Right lobe of liver (tissue), 6 donors: ENCODE measurements at regions not wholly inside any gene's neighbourhood (a gene's known extent, or its start where the extent isn't known, plus 50 kb on each side); places are given as distances from the start of the nearest gene placed in this dataset.

ENCODE experiments used
- ATAC-seq, 4 donors: fragments of 200-7000 bp; cut with Tn5 transposase; one replicate each; pipeline ENCODE4 v1.9.1; 2020; ENCODE audit warnings: mild to moderate bottlenecking in 4 of 4, moderate library complexity in 4 of 4
- DNase-seq, 3 donors: peaks; one replicate each; pipeline ENCODE4 v3.0.0-alpha.2; 2020
- H3K27ac ChIP-seq, 3 donors: fragments of 200-600 bp; one replicate each; pipeline ENCODE4 v1.8.0; 2022
- H3K27me3 ChIP-seq, 2 donors: fragments of 200-600 bp; one replicate each; pipeline ENCODE4 v1.8.0; 2022
- H3K36me3 ChIP-seq, 4 donors: fragments of 200-600 bp; sonication (generic) in 1 of 4; one replicate each; pipeline versions ENCODE4 v1.5.1 to v1.8.0; 2017 to 2022; ENCODE audit warnings: control low read depth in 1 of 4
- H3K4me1 ChIP-seq, 4 donors: fragments of 200-600 bp; sonication (generic) in 1 of 4; one replicate each; pipeline versions ENCODE4 v1.5.1 to v1.8.0; 2017 to 2022; ENCODE audit warnings: control low read depth in 1 of 4
- H3K4me3 ChIP-seq, 3 donors: fragments of 200-600 bp; one replicate each; pipeline ENCODE4 v1.8.0; 2022
- H3K9me3 ChIP-seq, 4 donors: fragments of 200-600 bp; sonication (generic) in 1 of 4; one replicate each; pipeline versions ENCODE4 v1.5.1 to v1.8.0; 2017 to 2022; ENCODE audit warnings: control low read depth in 1 of 4
- POLR2A ChIP-seq: fragments of 450-650 bp; IDR thresholded peaks from one replicate; pipeline ENCODE4 v1.6.1; 2017; ENCODE audit warnings: antibody characterized with exemption, mild to moderate bottlenecking
- WGBS: methylation state at CpG from one replicate; pipeline ENCODE4 v1.1.6; 2018; ENCODE audit warnings: low coverage, low lambda C conversion rate; ENCODE audit not compliant: insufficient coverage; ENCODE audit errors: missing lambda C conversion rate; 5-methylcytosine and 5-hydroxymethylcytosine counted together
- intact Hi-C, 2 donors: fragments of 100-400 bp; cut with DNase I; formaldehyde crosslinking; loops; one replicate each; pipeline versions ENCODE4 v1.11.2 to v1.14.1; 2022
- TF ChIP-seq, protein P1 (sequence below), 4 donors: fragments of 200-600 bp in 3 of 4; fragments of 450-650 bp in 1 of 4; IDR thresholded peaks; one replicate each; pipeline versions ENCODE4 v1.5.1 to v1.8.0; 2016 to 2022; ENCODE audit warnings: antibody characterized with exemption in 4 of 4, mild to moderate bottlenecking in 2 of 4
- donor health status: DM: no; HTN: yes; CAD: no.
- donor health status: DM: no; HTN: no; CAD: no.
- donor health status: DM: no; HTN: no; CAD: no.
- donor health status: DM: no; HTN: yes; CAD: no.
- donor health status: DM: no; HTN: yes; CAD: no.

- Histone ChIP-seq H3K4me3 (no peak overlapping the region), H3K9me3 (no peaks in the 10 kb centered on the region), H3K27ac (no peak overlapping the region), H3K4me1 (no peaks in the 10 kb centered on the region), H3K27me3 (no peaks in the 10 kb centered on the region), H3K36me3 (no peaks in the 10 kb centered on the region)
- no peak for DNase-seq
- no peak for TF ChIP-seq POLR2A
- TF ChIP-seq, protein P1, sequence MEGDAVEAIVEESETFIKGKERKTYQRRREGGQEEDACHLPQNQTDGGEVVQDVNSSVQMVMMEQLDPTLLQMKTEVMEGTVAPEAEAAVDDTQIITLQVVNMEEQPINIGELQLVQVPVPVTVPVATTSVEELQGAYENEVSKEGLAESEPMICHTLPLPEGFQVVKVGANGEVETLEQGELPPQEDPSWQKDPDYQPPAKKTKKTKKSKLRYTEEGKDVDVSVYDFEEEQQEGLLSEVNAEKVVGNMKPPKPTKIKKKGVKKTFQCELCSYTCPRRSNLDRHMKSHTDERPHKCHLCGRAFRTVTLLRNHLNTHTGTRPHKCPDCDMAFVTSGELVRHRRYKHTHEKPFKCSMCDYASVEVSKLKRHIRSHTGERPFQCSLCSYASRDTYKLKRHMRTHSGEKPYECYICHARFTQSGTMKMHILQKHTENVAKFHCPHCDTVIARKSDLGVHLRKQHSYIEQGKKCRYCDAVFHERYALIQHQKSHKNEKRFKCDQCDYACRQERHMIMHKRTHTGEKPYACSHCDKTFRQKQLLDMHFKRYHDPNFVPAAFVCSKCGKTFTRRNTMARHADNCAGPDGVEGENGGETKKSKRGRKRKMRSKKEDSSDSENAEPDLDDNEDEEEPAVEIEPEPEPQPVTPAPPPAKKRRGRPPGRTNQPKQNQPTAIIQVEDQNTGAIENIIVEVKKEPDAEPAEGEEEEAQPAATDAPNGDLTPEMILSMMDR (IDR thresholded peaks at IDR 0.05), result no peak
- 0% methylated on average over 1 of the region's 2 CpGs for WGBS
- intact Hi-C loops, result no loop called here
- ATAC-seq, result no peak
Measured at GRCh38 chr5:163357636-163358035, 79.8 kb upstream of the CCNG1 start.

DNA sequence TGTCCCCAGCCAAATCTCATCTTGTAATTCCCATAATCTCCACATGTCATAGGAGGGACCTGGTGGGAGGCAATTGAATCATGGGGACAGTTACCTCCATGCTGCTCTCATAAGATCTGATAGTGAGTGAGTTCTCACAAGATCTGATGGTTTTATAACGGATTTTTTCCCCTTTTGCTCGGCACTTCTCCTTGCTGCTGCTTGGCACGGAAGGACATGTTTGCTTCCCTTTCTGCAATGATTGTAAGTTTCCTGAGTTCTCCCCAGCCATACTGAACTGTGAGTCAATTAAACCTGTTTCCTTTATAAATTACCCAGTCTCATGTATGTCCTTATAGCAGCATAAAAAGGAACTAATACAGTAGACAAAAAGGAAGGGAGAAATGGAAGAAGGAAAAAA is 76.7 kb upstream of the CCNG1 start:
- no peaks in the 10 kb centered on the region for H3K27me3 ChIP-seq
- no peaks in the 10 kb centered on the region for H3K4me1 ChIP-seq
- DNase-seq, result no peak
- H3K4me3 ChIP-seq, result no peak overlapping the region
- no peak for ATAC-seq
- TF ChIP-seq POLR2A, result no peak
- TF ChIP-seq, protein P1 (IDR thresholded peaks at IDR 0.05), result no peak
- intact Hi-C loops, result no loop called here
- no peaks in the 10 kb centered on the region for H3K36me3 ChIP-seq
- WGBS, result 25% methylated on average over 3 of the region's 3 CpGs
- H3K27ac ChIP-seq, result no peak overlapping the region
- H3K9me3 ChIP-seq, result no peaks in the 10 kb centered on the region

DNA sequence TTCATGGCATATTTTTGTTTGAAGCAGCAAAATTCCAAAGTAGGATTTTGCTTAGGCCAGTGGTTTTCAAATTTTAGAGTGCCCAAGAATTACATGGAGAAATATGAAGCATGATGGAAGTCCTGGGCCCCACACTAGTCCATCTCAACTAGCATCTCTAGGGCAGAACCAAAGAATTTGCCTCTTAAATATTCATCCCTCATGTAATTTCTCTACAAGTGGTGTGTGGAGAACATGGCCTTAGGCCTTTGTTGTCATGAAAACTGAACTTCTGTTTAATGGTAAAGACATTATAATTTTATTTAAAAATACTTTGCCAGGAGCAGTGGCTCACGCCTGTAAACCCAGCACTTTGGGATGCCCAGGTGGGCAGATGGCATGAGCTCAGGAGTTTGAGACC is 75.9 kb upstream of the CCNG1 start:
- Histone ChIP-seq H3K36me3 (no peaks in the 10 kb centered on the region), H3K9me3 (no peaks in the 10 kb centered on the region), H3K4me1 (no peaks in the 10 kb centered on the region), H3K4me3 (no peak overlapping the region), H3K27ac (no peak overlapping the region), H3K27me3 (no peaks in the 10 kb centered on the region)
- intact Hi-C loops, result no loop called here
- TF ChIP-seq POLR2A, result no peak
- TF ChIP-seq, protein P1 (IDR thresholded peaks at IDR 0.05), result no peak
- ATAC-seq (no peak), DNase-seq (no peak)
- 88% methylated on average over 1 of the region's 1 CpG for WGBS

- 35% methylated on average over 2 of the region's 2 CpGs for WGBS
- DNase-seq (no peak), ATAC-seq (peak in 2 of 4 donors; percentile 49 to 51)
- no peak overlapping the region for H3K4me3 ChIP-seq
- no peaks in the 10 kb centered on the region for H3K9me3 ChIP-seq
- no peaks in the 10 kb centered on the region for H3K4me1 ChIP-seq
- no peak for TF ChIP-seq POLR2A
- TF ChIP-seq, protein P1 (IDR thresholded peaks at IDR 0.05), result no peak
- H3K36me3 ChIP-seq, result no peaks in the 10 kb centered on the region
- no peaks in the 10 kb centered on the region for H3K27me3 ChIP-seq
- intact Hi-C loops, result no loop called here
- no peak overlapping the region for H3K27ac ChIP-seq
Measured at GRCh38 chr5:163362840-163363371, 74.5 kb upstream of the CCNG1 start.

DNA sequence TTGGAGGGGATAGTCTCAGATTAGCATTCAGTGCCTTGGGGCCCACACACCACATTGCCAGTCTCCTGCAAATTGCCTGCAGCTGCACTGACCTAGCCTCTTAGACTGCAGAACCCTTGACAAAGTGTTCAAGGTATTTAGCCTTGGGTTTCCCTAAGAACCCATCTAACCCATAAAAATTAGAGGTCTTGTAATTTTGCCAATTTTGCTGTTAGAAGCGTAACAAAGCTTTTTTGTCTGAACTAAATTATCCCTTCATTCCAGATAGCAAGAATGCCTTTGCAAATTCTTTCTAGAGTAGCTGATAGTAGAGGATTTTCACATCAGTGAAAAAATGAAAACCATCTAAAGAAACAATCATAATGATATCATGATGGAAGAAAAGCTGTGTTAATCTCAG is 74.0 kb upstream of the CCNG1 start:
- intact Hi-C loops, result no loop called here
- H3K27ac ChIP-seq, result no peak overlapping the region
- H3K4me1 ChIP-seq, result no peaks in the 10 kb centered on the region
- ATAC-seq (no peak), DNase-seq (no peak)
- H3K36me3 ChIP-seq, result no peaks in the 10 kb centered on the region
- H3K27me3 ChIP-seq, result no peaks in the 10 kb centered on the region
- H3K4me3 ChIP-seq, result no peak overlapping the region
- 87% methylated on average over 1 of the region's 1 CpG for WGBS
- H3K9me3 ChIP-seq, result no peaks in the 10 kb centered on the region
- no peak for TF ChIP-seq POLR2A
- TF ChIP-seq, protein P1 (IDR thresholded peaks at IDR 0.05), result no peak
